ENCODE measurements at regions not wholly inside any gene's neighbourhood (a gene's known extent, or its start where the extent isn't known, plus 50 kb on each side); places are given as distances from the start of the nearest gene placed in this dataset.
"Not testable (repeated sequence)": the region's sequence is repeated elsewhere in the genome, so short reads cannot be mapped to it uniquely, and the experiment has no call there.

DNA sequence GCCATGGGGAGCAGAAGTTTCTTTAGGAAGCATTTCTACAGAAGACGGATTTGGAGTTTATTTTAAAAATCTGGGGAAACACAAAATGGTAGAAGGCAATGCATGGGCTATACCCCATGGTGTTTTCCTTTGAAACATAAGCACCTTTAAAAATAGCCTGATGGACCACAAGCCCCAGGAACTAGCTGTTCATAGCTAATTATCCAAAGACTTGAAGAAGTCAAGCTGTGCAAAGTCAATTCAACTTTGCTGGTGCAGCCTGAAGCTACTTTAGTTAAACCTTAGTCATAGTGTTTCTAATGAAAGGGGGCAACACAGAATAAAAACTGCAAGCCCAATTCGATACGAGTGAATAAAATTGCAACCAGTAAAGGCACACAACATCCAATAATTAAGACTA lies 732.5 kb downstream of the GALC start:
- TF ChIP-seq, protein P1, sequence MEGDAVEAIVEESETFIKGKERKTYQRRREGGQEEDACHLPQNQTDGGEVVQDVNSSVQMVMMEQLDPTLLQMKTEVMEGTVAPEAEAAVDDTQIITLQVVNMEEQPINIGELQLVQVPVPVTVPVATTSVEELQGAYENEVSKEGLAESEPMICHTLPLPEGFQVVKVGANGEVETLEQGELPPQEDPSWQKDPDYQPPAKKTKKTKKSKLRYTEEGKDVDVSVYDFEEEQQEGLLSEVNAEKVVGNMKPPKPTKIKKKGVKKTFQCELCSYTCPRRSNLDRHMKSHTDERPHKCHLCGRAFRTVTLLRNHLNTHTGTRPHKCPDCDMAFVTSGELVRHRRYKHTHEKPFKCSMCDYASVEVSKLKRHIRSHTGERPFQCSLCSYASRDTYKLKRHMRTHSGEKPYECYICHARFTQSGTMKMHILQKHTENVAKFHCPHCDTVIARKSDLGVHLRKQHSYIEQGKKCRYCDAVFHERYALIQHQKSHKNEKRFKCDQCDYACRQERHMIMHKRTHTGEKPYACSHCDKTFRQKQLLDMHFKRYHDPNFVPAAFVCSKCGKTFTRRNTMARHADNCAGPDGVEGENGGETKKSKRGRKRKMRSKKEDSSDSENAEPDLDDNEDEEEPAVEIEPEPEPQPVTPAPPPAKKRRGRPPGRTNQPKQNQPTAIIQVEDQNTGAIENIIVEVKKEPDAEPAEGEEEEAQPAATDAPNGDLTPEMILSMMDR (IDR thresholded peaks at IDR 0.05; ENCODE audit: insufficient read depth, low read depth, low read length): no peak

DNA sequence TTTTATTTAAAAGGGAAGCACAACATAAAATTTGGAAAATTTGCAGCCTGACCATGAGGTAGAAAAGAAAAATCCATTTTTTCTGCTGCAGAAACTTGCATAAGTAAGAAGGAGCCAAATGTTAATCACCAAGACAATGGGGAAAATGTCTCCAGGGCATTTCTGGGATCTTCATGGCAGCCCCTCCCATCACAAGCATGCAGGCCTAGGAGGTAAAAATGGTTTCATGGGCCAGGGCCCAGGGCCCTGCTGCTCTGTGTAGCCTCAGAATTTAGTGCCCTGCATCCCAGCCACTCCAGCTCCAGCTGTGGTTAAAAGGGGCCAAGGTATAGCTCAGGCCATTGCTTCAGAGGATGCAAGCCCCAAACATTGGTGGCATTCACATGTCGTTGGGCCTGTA lies 735.6 kb downstream of the GALC start:
- H3K4me3 ChIP-seq (ENCODE audit: low read depth, low read length): no peak overlapping the region
- no peak for DNase-seq (ENCODE audit: low read depth)
- TF ChIP-seq, protein P1 (IDR thresholded peaks at IDR 0.05; ENCODE audit: insufficient read depth, low read depth, low read length): no peak

More for the DNA sequence above, 732.5 kb downstream of the GALC start:
- H3K4me3 ChIP-seq (ENCODE audit: low read depth, low read length): no peak overlapping the region
- DNase-seq (ENCODE audit: low read depth): no peak

DNA sequence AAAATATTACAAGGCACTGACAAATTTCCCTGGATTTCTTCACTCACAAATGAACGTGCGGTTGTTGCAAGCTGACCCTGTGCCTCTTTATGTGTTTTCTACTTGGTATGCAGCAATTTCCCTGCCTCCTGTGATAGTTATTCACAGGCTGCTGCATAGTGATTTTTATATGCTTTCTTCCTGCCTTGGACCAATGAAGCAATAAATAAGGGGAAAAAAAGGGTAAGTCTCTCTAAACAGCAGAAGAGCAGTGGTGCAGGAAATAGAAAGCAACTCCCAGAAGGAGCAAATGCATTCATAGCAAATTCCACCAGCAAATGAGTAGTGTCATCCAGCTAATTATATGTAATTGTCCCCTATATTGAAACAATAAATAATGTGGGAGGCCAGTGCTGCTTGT lies 737.9 kb downstream of the GALC start:
- H3K4me3 ChIP-seq (ENCODE audit: low read depth, low read length): no peak overlapping the region
- TF ChIP-seq, protein P1 (IDR thresholded peaks at IDR 0.05; ENCODE audit: insufficient read depth, low read depth, low read length): no peak
- no peak for DNase-seq (ENCODE audit: low read depth)

DNA sequence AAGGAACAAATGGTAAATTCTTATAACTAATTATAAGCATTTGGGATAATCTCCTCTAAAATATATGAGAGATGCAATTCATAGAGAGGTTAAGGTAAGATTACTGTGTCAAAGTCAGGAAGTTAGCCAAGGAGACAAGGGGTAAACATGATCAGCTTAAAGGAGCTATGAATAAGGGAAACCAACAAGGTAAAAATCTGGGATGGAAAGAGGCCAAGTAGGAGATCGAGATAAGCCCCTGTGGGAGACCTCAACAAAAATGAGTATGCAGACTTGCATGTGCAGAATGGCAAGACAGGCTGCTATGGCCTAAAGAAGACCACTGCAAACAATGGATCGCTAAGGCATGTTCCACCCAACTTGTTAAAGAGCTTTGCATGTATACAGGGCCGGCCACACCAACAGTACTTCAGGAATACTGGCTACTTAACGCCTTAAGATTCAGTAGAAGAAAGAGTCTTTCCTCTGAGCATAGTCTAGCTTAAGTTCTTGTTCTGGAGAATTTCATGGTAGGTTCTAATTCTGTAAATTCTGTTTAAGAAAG lies 738.6 kb downstream of the GALC start:
- DNase-seq (ENCODE audit: low read depth): no peak
- no peak overlapping the region for H3K4me3 ChIP-seq (ENCODE audit: low read depth, low read length)
- TF ChIP-seq, protein P1 (IDR thresholded peaks at IDR 0.05; ENCODE audit: insufficient read depth, low read depth, low read length): no peak

DNA sequence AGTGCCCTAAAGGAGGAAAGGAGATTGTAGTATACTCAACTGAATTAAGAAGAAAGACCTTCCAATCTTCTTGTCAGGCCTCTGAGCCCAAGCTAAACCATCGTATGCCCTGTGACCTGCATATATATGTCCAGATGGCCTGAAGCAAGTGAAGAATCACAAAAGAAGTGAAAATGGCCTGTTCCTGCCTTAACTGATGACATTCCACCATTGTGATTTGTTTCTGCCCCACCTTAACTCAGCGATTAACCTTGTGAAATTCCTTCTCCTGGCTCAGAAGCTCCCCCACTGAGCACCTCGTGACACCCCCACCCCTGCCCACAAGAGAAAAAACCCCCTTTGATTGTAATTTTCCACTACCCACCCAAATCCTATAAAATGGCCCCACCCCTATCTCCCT lies 739.2 kb downstream of the GALC start:
- H3K4me3 ChIP-seq (ENCODE audit: low read depth, low read length); DNase-seq (ENCODE audit: low read depth): not testable (repeated sequence)

DNA sequence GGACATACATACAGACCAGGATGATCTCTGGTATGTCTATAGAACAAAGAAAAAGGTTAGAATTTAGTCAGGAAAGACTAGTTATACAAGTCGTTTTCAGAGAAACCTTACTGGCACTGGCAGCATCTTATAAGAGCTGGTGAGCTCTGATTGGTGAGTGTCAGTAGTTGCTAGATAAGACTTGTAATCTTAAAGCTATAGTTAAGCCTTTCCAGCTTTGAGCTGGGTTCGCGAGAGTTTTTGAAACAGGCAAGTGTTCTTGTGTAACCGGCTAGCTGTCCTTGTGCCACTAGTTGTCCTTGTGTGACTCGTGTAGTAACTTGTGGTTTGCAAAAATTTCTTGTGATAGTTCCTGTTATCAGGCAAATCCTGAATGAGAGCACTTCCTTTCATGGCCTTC lies 740.9 kb downstream of the GALC start:
- H3K4me3 ChIP-seq (ENCODE audit: low read depth, low read length): no peak overlapping the region
- DNase-seq (ENCODE audit: low read depth): no peak
- TF ChIP-seq, protein P1 (IDR thresholded peaks at IDR 0.05; ENCODE audit: insufficient read depth, low read depth, low read length): no peak

DNA sequence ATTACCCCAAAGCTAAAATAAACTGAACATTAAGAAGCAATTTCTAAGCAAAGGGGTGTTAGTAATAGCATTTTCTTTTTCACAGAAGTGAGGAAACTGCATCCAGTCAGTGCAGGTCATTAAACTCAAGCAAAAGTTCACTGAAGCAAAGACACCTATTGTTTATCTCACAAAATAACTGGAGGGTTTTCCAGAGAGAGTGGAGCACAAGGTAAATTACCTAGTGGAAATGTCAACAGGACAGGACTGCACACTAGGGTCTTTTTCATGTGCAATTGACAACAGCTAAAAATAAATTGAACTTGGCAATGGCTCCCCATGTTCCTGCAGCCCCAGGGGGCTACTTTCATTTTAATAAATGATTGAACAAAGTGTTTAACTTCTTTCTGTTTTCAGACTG lies 742.0 kb downstream of the GALC start:
- TF ChIP-seq, protein P1 (IDR thresholded peaks at IDR 0.05; ENCODE audit: insufficient read depth, low read depth, low read length): no peak
- H3K4me3 ChIP-seq (ENCODE audit: low read depth, low read length): no peak overlapping the region

More for the DNA sequence above, 742.0 kb downstream of the GALC start:
- DNase-seq (ENCODE audit: low read depth): no peak

Data from fibroblast of villous mesenchyme (primary cell).